Renal cortex interstitium (tissue), 11 donors: ENCODE measurements at regions not wholly inside any gene's neighbourhood (a gene's known extent, or its start where the extent isn't known, plus 50 kb on each side); places are given as distances from the start of the nearest gene placed in this dataset.
"Not testable (repeated sequence)": the region's sequence is repeated elsewhere in the genome, so short reads cannot be mapped to it uniquely, and the experiment has no call there.

Experiments used
- DNase-seq, 11 donors: peaks; one replicate each; pipeline ENCODE4 v3.0.0-alpha.2; 2013; ENCODE audit warnings: low read depth in 9 of 11, low spot score in 4 of 11; ENCODE audit errors: extremely low read depth in 1 of 11

DNA sequence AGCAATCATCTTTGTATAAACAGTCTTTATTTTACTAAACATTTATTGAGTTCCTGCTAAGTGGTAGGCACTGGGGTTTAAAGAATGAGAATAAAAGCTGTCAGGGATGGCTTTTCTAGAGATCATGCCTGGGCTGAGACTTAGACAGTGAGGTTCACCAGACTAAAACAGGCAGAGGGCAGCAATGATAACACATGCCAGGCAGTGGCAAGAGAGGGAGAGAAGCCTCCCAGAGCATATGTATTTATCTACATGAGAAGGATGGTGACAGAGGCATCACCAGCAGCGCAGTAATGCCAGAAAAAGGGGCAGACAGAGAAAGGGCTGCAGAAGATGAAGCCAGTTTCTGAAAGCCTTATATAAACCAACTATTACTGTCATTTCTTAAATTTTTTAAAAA is 121.0 kb upstream of the CCDC180 start:
- DNase-seq, result no peak

- not testable (repeated sequence) for DNase-seq
These were observed 124.9 kb upstream of the CCDC180 start for GRCh38 chr9:97182532-97182931.

- DNase-seq, result no peak
These were observed 127.8 kb upstream of the CCDC180 start for GRCh38 chr9:97179616-97180015.

GRCh38 chr9:97176206-97176605 is 131.3 kb upstream of the CCDC180 start:
- DNase-seq, result peak in 9 of 11 donors; percentile 2 to 26 (median 9)

- not testable (repeated sequence) for DNase-seq
These were observed 129.2 kb upstream of the CTSV start for GRCh38 chr9:97168174-97168573.

- not testable (repeated sequence) for DNase-seq
These were observed 127.7 kb upstream of the CTSV start for GRCh38 chr9:97166496-97167138.

GRCh38 chr9:97160255-97160654 is 121.3 kb upstream of the CTSV start:
- DNase-seq, result no peak

- DNase-seq, result not testable (repeated sequence)
These were observed 119.8 kb upstream of the CTSV start for GRCh38 chr9:97158722-97159121.

- DNase-seq, result not testable (repeated sequence)
These were observed 116.5 kb upstream of the CTSV start for GRCh38 chr9:97155441-97155840.

GRCh38 chr9:97153967-97154366 is 115.0 kb upstream of the CTSV start:
- DNase-seq, result no peak

DNA sequence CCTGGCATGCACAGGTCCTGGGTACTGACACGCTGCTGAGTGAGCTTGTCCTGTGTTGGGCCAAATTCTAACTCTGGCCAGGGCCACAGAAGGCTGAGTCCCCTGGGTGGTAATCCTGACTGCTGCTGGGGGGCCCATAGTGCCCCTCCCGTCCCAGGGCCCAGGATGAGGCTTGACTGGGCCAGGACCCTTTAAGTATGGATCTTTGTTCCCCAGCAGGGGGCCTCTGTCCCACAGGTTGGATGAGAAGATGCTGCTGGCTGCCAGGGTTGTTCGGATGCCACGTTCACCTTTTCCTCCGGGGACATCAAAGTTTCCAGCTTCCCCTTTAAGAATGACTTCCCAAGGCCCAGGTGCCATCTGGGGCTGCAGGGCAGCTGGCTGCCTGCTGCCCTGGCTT is 114.2 kb upstream of the CTSV start:
- not testable (repeated sequence) for DNase-seq

DNA sequence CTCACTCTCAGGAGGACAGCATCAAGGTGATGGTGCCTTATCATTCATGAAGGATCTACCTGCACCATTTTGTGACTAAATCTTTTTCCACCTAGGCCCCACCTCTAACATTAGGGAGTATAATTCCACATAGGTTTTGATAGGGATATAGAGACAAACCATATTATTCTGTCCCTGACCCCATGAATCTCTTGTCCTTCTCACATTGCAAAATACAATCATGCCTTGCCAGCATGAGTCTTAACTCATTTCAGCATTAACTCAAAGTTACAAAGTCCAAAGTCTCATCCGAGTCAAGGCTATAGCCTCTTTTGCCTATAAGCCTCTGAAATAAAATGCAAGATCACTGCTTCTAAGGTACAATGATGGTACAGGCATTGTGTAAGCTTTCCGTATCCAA is 111.5 kb upstream of the CTSV start:
- DNase-seq, result not testable (repeated sequence)

- DNase-seq, result not testable (repeated sequence)
These were observed 109.5 kb upstream of the CTSV start for GRCh38 chr9:97148428-97148827.

DNA sequence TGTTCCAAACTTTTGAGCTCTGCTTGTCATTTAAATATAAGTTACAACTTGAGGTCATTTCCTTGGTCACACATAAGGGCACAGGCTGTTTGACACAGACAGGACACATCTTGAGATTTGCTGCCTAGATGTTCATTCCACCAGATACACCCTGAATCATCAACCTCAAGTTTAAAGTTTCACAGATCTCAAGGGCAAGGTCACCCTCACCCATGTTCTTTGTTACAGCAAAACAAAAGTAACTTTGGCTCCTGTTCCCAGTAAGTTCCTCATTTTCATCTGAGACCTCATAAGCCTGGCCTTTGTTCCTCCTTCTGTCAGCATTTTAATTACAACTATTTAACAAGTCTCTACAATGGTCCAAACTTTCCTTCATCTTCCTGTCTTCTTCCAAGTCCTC is 106.7 kb upstream of the CTSV start:
- DNase-seq, result not testable (repeated sequence)

- DNase-seq, result no peak
These were observed 101.6 kb upstream of the CTSV start for GRCh38 chr9:97140566-97140965.

- DNase-seq, result peak in 1 of 11 donors; percentile 11
These were observed 97.5 kb upstream of the CTSV start for GRCh38 chr9:97136421-97136820.

DNA sequence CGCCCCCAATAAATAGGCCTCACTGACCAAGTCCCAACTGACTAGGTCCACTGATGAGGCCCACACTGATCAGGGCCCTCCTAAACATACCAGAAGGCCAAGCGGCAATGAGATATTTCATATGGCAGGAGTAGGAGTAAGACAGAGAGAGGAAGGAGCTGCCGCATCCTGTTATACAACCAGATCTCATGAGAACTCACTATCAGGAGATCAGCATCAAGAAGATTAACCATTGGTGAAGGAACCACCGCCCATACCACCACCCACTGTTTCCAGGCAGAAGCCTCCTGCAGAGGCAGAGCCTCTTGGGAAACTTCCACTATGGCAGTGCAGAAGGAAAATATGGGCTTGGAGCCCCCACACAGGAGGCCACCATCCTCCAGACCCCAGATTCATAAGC is 95.0 kb upstream of the CTSV start:
- not testable (repeated sequence) for DNase-seq

DNA sequence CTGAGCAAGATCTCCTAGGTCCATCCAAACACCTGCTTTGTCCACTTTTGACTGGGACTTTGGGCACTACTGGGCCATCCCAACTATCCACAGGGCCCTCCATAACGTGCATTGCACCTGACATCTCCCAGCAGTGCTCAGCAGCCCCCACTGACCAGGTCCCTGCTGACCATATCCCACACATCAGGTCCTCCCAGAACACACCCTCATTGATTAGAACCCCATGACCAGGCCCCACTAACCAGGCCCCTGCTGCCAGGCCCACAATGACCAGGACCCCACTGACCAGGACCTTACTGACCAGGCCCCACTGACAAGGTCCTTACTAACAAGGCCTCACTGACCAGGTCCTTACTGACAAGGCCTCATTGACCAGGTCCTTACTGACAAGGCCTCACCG is 93.9 kb upstream of the CTSV start:
- DNase-seq, result no peak

DNA sequence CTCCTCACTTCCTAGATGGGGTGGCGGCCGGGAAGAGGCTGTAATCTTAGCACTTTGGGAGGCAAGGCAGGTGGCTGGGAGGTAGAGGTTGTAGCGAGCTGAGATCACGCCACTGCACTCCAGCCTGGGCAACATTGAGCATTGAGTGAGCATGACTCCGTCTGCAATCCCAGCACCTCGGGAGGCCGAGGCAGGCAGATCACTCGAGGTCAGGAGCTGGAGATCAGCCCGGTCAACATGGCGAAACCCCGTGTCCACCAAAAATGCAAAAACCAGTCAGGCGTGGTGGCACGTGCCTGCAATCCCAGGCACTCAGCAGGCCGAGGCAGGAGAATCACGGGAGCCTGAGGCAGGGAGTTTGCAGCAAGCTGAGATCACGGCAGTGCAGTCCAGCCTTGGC is 91.9 kb upstream of the CTSV start:
- DNase-seq, result not testable (repeated sequence)

DNA sequence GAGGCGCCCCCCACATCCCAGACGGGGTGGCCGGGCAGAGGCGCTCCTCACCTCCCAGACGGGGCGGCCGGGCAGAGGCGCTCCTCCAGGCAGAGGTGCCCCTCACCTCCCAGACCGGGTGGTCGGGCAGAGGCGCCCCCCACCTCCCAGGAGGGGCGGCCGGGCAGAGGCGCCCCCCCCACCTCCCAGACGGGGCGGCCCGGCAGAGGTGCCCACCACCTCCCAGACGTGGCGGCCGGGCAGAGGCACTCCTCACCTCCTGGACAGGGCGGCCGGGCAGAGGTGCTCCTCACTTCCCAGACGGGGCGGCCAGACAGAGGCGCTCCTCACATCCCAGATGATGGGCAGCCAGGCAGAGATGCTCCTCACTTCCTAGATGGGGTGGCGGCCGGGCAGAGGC is 91.4 kb upstream of the CTSV start:
- not testable (repeated sequence) for DNase-seq

- DNase-seq, result no peak
These were observed 90.0 kb upstream of the CTSV start for GRCh38 chr9:97128919-97129318.
